ENCODE measurements at regions not wholly inside any gene's neighbourhood (a gene's known extent, or its start where the extent isn't known, plus 50 kb on each side); places are given as distances from the start of the nearest gene placed in this dataset.

DNA sequence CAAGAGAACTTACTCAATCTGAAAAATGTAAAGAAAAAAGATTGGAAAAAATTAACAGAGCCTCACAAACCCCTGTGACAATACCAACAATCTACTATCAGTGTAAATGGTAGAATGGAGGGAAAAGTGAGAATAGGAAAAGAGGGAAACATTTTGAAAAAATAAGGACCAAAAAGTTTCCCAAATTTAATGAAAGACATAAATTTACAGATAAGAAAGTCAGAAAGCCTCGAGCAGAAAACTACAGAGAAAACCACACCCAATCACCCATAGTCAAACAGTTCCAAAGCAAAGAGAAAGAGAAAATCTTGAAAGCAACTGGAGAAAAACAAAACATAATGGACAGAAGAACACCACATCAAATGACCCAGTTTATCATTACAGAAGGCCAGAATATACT is 142.7 kb upstream of the DIO3 start:
- no peaks in the 10 kb centered on the region for H3K79me2 ChIP-seq (replicated peaks; ENCODE audit: insufficient read depth, low read length)
- no peak overlapping the region for H3K27ac ChIP-seq (ENCODE audit: low read length)
- H3K4me3 ChIP-seq (ENCODE audit: low read length), result no peak overlapping the region
- H3K27me3 ChIP-seq (ENCODE audit: insufficient read depth, low read depth, low read length), result no peaks in the 10 kb centered on the region
- no peak overlapping the region for H3K9ac ChIP-seq (ENCODE audit: low read length)
- no peak overlapping the region for H2AFZ ChIP-seq (ENCODE audit: low read depth, low read length)
- H3K9me2 ChIP-seq (ENCODE audit: insufficient read depth, low read length), result no peaks in the 10 kb centered on the region
- no peaks in the 10 kb centered on the region for H3F3A ChIP-seq (ENCODE audit: insufficient read depth, low read length, poor library complexity, severe bottlenecking)
- H4K20me1 ChIP-seq (ENCODE audit: insufficient read depth), result no peaks in the 10 kb centered on the region
- no peaks in the 10 kb centered on the region for H3K36me3 ChIP-seq (ENCODE audit: insufficient read depth, low read length)
- no peak overlapping the region for H3K4me2 ChIP-seq (ENCODE audit: low read length)
- no peak for TF ChIP-seq EP300 (conservative IDR thresholded peaks at IDR 0.05; ENCODE audit: poor library complexity, severe bottlenecking)
- no peak for TF ChIP-seq RAD21 (conservative IDR thresholded peaks at IDR 0.05)
- TF ChIP-seq, protein P1, sequence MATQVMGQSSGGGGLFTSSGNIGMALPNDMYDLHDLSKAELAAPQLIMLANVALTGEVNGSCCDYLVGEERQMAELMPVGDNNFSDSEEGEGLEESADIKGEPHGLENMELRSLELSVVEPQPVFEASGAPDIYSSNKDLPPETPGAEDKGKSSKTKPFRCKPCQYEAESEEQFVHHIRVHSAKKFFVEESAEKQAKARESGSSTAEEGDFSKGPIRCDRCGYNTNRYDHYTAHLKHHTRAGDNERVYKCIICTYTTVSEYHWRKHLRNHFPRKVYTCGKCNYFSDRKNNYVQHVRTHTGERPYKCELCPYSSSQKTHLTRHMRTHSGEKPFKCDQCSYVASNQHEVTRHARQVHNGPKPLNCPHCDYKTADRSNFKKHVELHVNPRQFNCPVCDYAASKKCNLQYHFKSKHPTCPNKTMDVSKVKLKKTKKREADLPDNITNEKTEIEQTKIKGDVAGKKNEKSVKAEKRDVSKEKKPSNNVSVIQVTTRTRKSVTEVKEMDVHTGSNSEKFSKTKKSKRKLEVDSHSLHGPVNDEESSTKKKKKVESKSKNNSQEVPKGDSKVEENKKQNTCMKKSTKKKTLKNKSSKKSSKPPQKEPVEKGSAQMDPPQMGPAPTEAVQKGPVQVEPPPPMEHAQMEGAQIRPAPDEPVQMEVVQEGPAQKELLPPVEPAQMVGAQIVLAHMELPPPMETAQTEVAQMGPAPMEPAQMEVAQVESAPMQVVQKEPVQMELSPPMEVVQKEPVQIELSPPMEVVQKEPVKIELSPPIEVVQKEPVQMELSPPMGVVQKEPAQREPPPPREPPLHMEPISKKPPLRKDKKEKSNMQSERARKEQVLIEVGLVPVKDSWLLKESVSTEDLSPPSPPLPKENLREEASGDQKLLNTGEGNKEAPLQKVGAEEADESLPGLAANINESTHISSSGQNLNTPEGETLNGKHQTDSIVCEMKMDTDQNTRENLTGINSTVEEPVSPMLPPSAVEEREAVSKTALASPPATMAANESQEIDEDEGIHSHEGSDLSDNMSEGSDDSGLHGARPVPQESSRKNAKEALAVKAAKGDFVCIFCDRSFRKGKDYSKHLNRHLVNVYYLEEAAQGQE (IDR thresholded peaks at IDR 0.05; ENCODE audit: borderline replicate concordance), result no peak
- no peak for TF ChIP-seq EZH2 (IDR thresholded peaks at IDR 0.05; ENCODE audit: borderline replicate concordance, insufficient read depth, low read length, poor library complexity, severe bottlenecking)
- no peak for TF ChIP-seq SMC3 (conservative IDR thresholded peaks at IDR 0.05; ENCODE audit: poor library complexity)
- no peak for TF ChIP-seq MXI1 (conservative IDR thresholded peaks at IDR 0.05; ENCODE audit: poor library complexity, severe bottlenecking)
- TF ChIP-seq, protein P2, sequence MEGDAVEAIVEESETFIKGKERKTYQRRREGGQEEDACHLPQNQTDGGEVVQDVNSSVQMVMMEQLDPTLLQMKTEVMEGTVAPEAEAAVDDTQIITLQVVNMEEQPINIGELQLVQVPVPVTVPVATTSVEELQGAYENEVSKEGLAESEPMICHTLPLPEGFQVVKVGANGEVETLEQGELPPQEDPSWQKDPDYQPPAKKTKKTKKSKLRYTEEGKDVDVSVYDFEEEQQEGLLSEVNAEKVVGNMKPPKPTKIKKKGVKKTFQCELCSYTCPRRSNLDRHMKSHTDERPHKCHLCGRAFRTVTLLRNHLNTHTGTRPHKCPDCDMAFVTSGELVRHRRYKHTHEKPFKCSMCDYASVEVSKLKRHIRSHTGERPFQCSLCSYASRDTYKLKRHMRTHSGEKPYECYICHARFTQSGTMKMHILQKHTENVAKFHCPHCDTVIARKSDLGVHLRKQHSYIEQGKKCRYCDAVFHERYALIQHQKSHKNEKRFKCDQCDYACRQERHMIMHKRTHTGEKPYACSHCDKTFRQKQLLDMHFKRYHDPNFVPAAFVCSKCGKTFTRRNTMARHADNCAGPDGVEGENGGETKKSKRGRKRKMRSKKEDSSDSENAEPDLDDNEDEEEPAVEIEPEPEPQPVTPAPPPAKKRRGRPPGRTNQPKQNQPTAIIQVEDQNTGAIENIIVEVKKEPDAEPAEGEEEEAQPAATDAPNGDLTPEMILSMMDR (IDR thresholded peaks at IDR 0.05; ENCODE audit: poor library complexity, severe bottlenecking), result no peak
- TF ChIP-seq TAF1 (IDR thresholded peaks at IDR 0.05; ENCODE audit: low read depth), result no peak
- no peak for TF ChIP-seq POLR2AphosphoS5 (IDR thresholded peaks at IDR 0.05)
- no peaks in the 10 kb centered on the region for H3K9me3 ChIP-seq (ENCODE audit: low read length)

DNA sequence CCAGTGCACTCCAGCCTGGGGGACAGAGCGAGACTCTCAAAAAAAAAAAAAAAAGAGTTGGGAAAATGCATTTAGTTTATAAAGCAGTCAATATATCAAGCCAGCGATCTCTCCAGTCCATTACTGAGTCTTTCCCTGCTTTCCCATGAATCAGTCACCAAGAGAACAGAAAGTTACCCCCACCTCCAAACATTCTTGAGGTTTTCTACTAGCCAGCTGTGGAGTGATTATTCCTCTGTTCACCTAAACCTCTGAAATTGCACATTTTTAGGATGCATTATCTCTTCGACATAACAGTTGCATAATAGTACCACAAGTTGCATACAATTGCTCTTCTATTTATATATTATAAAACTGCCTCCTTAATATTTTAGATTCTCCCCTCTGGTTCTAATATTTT is 134.8 kb upstream of the DIO3 start:
- no peak overlapping the region for H3K27ac ChIP-seq (ENCODE audit: low read length)
- H3K9ac ChIP-seq (ENCODE audit: low read length), result no peak overlapping the region
- no peaks in the 10 kb centered on the region for H4K20me1 ChIP-seq (ENCODE audit: insufficient read depth)
- H2AFZ ChIP-seq (ENCODE audit: low read depth, low read length), result no peak overlapping the region
- H3F3A ChIP-seq (ENCODE audit: insufficient read depth, low read length, poor library complexity, severe bottlenecking), result no peaks in the 10 kb centered on the region
- H3K4me2 ChIP-seq (ENCODE audit: low read length), result no peak overlapping the region
- H3K36me3 ChIP-seq (ENCODE audit: insufficient read depth, low read length), result no peaks in the 10 kb centered on the region
- TF ChIP-seq, protein P2 (IDR thresholded peaks at IDR 0.05; ENCODE audit: poor library complexity, severe bottlenecking), result no peak
- TF ChIP-seq SMC3 (conservative IDR thresholded peaks at IDR 0.05; ENCODE audit: poor library complexity), result no peak
- TF ChIP-seq, protein P1 (IDR thresholded peaks at IDR 0.05; ENCODE audit: borderline replicate concordance), result no peak
- TF ChIP-seq EZH2 (IDR thresholded peaks at IDR 0.05; ENCODE audit: borderline replicate concordance, insufficient read depth, low read length, poor library complexity, severe bottlenecking), result no peak
- no peak for TF ChIP-seq POLR2AphosphoS5 (IDR thresholded peaks at IDR 0.05)
- TF ChIP-seq RAD21 (conservative IDR thresholded peaks at IDR 0.05), result no peak
- no peaks in the 10 kb centered on the region for H3K9me3 ChIP-seq (ENCODE audit: low read length)
- no peaks in the 10 kb centered on the region for H3K27me3 ChIP-seq (ENCODE audit: insufficient read depth, low read depth, low read length)
- H3K9me2 ChIP-seq (ENCODE audit: insufficient read depth, low read length), result no peaks in the 10 kb centered on the region
- H3K79me2 ChIP-seq (replicated peaks; ENCODE audit: insufficient read depth, low read length), result no peaks in the 10 kb centered on the region
- no peak overlapping the region for H3K4me3 ChIP-seq (ENCODE audit: low read length)

Data from neural cell (in vitro differentiated cells).